Mesendoderm (in vitro differentiated cells): ENCODE measurements at regions not wholly inside any gene's neighbourhood (a gene's known extent, or its start where the extent isn't known, plus 50 kb on each side); places are given as distances from the start of the nearest gene placed in this dataset.

Source experiments
- DNase-seq: peaks from one replicate; pipeline ENCODE4 v3.0.0; 2013
- H2AK5ac ChIP-seq: 2 replicates; pipeline ENCODE4 v1.6.1; 2013; ENCODE audit warnings: low read length, inconsistent platforms
- H2BK120ac ChIP-seq: 2 replicates; pipeline ENCODE4 v1.6.1; 2013; ENCODE audit warnings: low read depth, mild to moderate bottlenecking, low read length, moderate library complexity, mixed read lengths
- H2BK15ac ChIP-seq: replicated peaks from 2 replicates; pipeline ENCODE4 v1.6.1; 2013; ENCODE audit warnings: low read depth, mild to moderate bottlenecking, moderate library complexity
- H2BK5ac ChIP-seq: 2 replicates; pipeline ENCODE4 v1.6.1; 2013; ENCODE audit warnings: low read length, inconsistent platforms
- H3K18ac ChIP-seq: 2 replicates; pipeline ENCODE4 v1.6.1; 2013; ENCODE audit warnings: mild to moderate bottlenecking, low read length, mixed read lengths
- H3K23ac ChIP-seq: one replicate; pipeline ENCODE4 v1.6.1; 2013; ENCODE audit warnings: low read length
- H3K27ac ChIP-seq: 2 replicates; pipeline ENCODE4 v1.5.1; 2013; ENCODE audit warnings: low read depth, mild to moderate bottlenecking, inconsistent platforms, low read length, moderate library complexity
- H3K27me3 ChIP-seq: 2 replicates; pipeline ENCODE4 v1.6.1; 2013; ENCODE audit warnings: low read length, control low read depth, mild to moderate bottlenecking, inconsistent platforms; ENCODE audit not compliant: insufficient read depth, poor library complexity
- H3K36me3 ChIP-seq: 2 replicates; pipeline ENCODE4 v1.6.1; 2013; ENCODE audit warnings: low read length, inconsistent platforms; ENCODE audit not compliant: control insufficient read depth, insufficient read depth
- H3K4ac ChIP-seq: one replicate; pipeline ENCODE4 v1.6.1; 2013; ENCODE audit warnings: low read depth, mild to moderate bottlenecking, low read length, moderate library complexity
- H3K4me1 ChIP-seq: 2 replicates; pipeline ENCODE4 v1.6.1; 2013; ENCODE audit warnings: low read depth, low read length, inconsistent platforms; ENCODE audit not compliant: control insufficient read depth
- H3K4me2 ChIP-seq: 2 replicates; pipeline ENCODE4 v1.6.1; 2013; ENCODE audit warnings: low read length
- H3K4me3 ChIP-seq: 2 replicates; pipeline ENCODE4 v1.5.1; 2013; ENCODE audit warnings: mild to moderate bottlenecking, low read length
- H3K56ac ChIP-seq: one replicate; pipeline ENCODE4 v1.6.1; 2013; ENCODE audit warnings: low read length
- H3K79me1 ChIP-seq: 2 replicates; pipeline ENCODE4 v1.6.1; 2013; ENCODE audit warnings: low read length, inconsistent platforms
- H3K79me2 ChIP-seq: 2 replicates; pipeline ENCODE4 v1.6.1; 2013; ENCODE audit warnings: mild to moderate bottlenecking, low read length; ENCODE audit not compliant: control insufficient read depth, insufficient read depth
- H3K9ac ChIP-seq: 2 replicates; pipeline ENCODE4 v1.6.1; 2013; ENCODE audit warnings: low read length, inconsistent platforms
- H4K5ac ChIP-seq: one replicate; pipeline ENCODE4 v1.6.1; 2013; ENCODE audit warnings: low read length
- H4K8ac ChIP-seq: one replicate; pipeline ENCODE4 v1.6.1; 2013; ENCODE audit warnings: low read depth, mild to moderate bottlenecking, control low read depth, low read length, moderate library complexity
- WGBS: extraction: QIAGEN DNeasy Blood & Tissue Kit; methylation state at CpG from one replicate; pipeline ENCODE4 v1.1.7; 2013; ENCODE audit warnings: low lambda C conversion rate, missing lambda C conversion rate; ENCODE audit not compliant: insufficient coverage; ENCODE audit errors: extremely low coverage; 5-methylcytosine and 5-hydroxymethylcytosine counted together

DNA sequence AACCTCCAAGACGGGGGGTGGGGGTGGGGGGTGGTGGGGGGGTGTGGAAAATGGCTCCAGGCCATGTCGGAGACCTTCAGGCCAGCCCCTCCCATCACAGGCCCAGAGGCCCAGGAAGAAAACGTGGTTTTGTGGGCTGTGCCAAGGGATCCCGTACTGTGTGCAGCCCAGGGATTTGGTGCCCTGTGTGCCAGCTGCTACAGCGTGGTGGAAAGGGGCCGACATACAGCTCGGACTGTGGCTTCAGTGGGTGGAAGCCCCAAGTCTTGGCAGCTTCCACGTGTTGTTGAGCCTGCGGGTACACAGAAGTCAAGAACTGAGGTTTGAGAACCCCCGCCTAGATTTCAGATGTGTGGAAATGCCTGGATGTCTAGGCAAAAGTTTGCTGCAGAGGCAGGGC lies 259.7 kb downstream of the HGF start:
- Histone ChIP-seq H2BK5ac (no peak overlapping the region), H3K4me2 (no peak overlapping the region), H3K9ac (no peak overlapping the region), H2BK15ac (no peak overlapping the region), H3K18ac (no peak overlapping the region), H4K8ac (no peak overlapping the region), H3K27ac (no peak overlapping the region), H3K79me1 (no peaks in the 10 kb centered on the region), H3K27me3 (no peaks in the 10 kb centered on the region), H3K36me3 (no peaks in the 10 kb centered on the region), H2AK5ac (no peak overlapping the region), H4K5ac (no peak overlapping the region), H3K79me2 (no peaks in the 10 kb centered on the region), H3K23ac (no peak overlapping the region), H3K56ac (no peak overlapping the region), H3K4me1 (no peaks in the 10 kb centered on the region), H3K4ac (no peak overlapping the region), H3K4me3 (no peak overlapping the region), H2BK120ac (no peak overlapping the region)
- DNase-seq: no peak
- no CpG with 5 or more reads among the region's 10 CpGs for WGBS

DNA sequence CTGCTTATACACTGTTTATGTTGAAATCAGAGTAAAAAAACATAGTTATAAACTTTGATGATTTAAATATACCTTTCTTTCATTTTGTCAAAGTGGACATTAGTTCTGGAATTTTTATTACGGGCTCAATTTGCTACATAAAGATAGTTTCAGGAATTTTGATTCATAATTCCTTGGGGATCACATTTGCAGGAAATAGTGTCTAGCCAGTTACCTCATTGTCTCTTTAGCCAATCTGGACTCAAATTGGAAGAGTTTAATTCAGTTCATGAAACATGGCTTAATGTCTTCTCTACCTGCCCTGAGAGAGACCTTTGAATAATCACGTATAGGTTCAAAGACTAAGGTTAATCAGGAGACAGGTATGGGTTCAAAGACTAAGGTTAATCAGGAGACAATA lies 262.6 kb downstream of the HGF start:
- WGBS: no CpG with 5 or more reads among the region's 2 CpGs
- no peak overlapping the region for H3K4ac ChIP-seq
- no peak overlapping the region for H3K4me3 ChIP-seq
- no peak overlapping the region for H2BK5ac ChIP-seq
- H3K79me2 ChIP-seq: no peaks in the 10 kb centered on the region
- no peak overlapping the region for H3K27ac ChIP-seq
- H3K4me1 ChIP-seq: no peaks in the 10 kb centered on the region
- no peak overlapping the region for H3K56ac ChIP-seq
- H3K79me1 ChIP-seq: no peaks in the 10 kb centered on the region
- no peak overlapping the region for H2AK5ac ChIP-seq
- no peaks in the 10 kb centered on the region for H3K36me3 ChIP-seq
- H2BK15ac ChIP-seq: no peak overlapping the region
- H3K4me2 ChIP-seq: no peak overlapping the region
- H3K9ac ChIP-seq: no peak overlapping the region
- H3K18ac ChIP-seq: no peak overlapping the region
- H3K27me3 ChIP-seq: no peaks in the 10 kb centered on the region
- H4K5ac ChIP-seq: no peak overlapping the region
- no peak for DNase-seq
- no peak overlapping the region for H4K8ac ChIP-seq
- H3K23ac ChIP-seq: no peak overlapping the region
- no peak overlapping the region for H2BK120ac ChIP-seq

DNA sequence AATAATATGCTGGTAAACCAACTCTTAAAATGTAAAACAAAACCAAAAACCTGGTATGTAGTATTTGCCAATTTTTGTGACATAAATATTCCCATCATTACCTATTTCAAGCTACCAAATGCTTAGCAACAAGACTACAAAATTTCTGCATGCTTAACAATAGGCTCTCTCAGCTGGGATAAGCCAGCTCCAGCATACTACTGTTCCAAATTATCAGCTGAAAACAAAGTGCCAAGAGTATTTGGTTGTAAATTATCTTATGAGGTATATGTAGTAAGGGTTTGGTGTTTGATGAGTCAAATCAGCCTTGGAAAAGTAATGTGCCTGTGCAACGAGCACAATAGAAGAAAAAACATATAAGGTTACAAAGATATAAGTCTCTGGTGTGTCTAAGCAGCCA lies 263.2 kb downstream of the HGF start:
- H3K4me2 ChIP-seq: no peak overlapping the region

GRCh38 chr7:81503771-81504170 lies 266.1 kb downstream of the HGF start:
- Histone ChIP-seq H3K4me1 (peaks cover 2% of the 10 kb centered on the region), H3K27me3 (no peaks in the 10 kb centered on the region), H3K23ac (no peak overlapping the region), H3K9ac (no peak overlapping the region), H4K8ac (no peak overlapping the region), H3K4me2 (no peak overlapping the region), H3K56ac (no peak overlapping the region), H2AK5ac (no peak overlapping the region), H2BK120ac (no peak overlapping the region), H4K5ac (no peak overlapping the region), H3K18ac (no peak overlapping the region), H3K79me1 (no peaks in the 10 kb centered on the region), H2BK15ac (no peak overlapping the region), H3K4ac (no peak overlapping the region), H3K27ac (no peak overlapping the region), H3K4me3 (no peak overlapping the region), H3K79me2 (no peaks in the 10 kb centered on the region), H3K36me3 (no peaks in the 10 kb centered on the region), H2BK5ac (no peak overlapping the region)
- DNase-seq: no peak

More for the DNA sequence above, 263.2 kb downstream of the HGF start:
- no peak overlapping the region for H3K18ac ChIP-seq
- H3K27ac ChIP-seq: no peak overlapping the region
- no peak overlapping the region for H3K4me3 ChIP-seq
- no peak for DNase-seq
- H2BK5ac ChIP-seq: no peak overlapping the region
- no peak overlapping the region for H4K8ac ChIP-seq
- H3K56ac ChIP-seq: no peak overlapping the region
- no peak overlapping the region for H4K5ac ChIP-seq
- H3K79me2 ChIP-seq: no peaks in the 10 kb centered on the region
- WGBS: no CpG with 5 or more reads among the region's 1 CpG
- no peaks in the 10 kb centered on the region for H3K4me1 ChIP-seq
- no peak overlapping the region for H2BK15ac ChIP-seq
- no peak overlapping the region for H3K4ac ChIP-seq
- H3K23ac ChIP-seq: no peak overlapping the region
- no peaks in the 10 kb centered on the region for H3K36me3 ChIP-seq
- H3K27me3 ChIP-seq: no peaks in the 10 kb centered on the region
- no peaks in the 10 kb centered on the region for H3K79me1 ChIP-seq
- no peak overlapping the region for H2AK5ac ChIP-seq
- no peak overlapping the region for H3K9ac ChIP-seq
- no peak overlapping the region for H2BK120ac ChIP-seq

- Histone ChIP-seq H2BK15ac (no peak overlapping the region), H2AK5ac (no peak overlapping the region), H3K79me2 (no peaks in the 10 kb centered on the region), H3K23ac (no peak overlapping the region), H4K8ac (no peak overlapping the region), H3K79me1 (no peaks in the 10 kb centered on the region), H3K4me2 (no peak overlapping the region), H3K36me3 (no peaks in the 10 kb centered on the region), H3K27me3 (no peaks in the 10 kb centered on the region), H3K4me1 (peaks cover 2% of the 10 kb centered on the region), H4K5ac (no peak overlapping the region), H3K4ac (no peak overlapping the region), H2BK5ac (no peak overlapping the region), H3K9ac (no peak overlapping the region), H3K4me3 (no peak overlapping the region), H2BK120ac (no peak overlapping the region), H3K27ac (no peak overlapping the region), H3K56ac (no peak overlapping the region), H3K18ac (no peak overlapping the region)
- DNase-seq: no peak
- WGBS: no CpG with 5 or more reads among the region's 4 CpGs
Observed at GRCh38 chr7:81503336-81503735, 266.5 kb downstream of the HGF start.

DNA sequence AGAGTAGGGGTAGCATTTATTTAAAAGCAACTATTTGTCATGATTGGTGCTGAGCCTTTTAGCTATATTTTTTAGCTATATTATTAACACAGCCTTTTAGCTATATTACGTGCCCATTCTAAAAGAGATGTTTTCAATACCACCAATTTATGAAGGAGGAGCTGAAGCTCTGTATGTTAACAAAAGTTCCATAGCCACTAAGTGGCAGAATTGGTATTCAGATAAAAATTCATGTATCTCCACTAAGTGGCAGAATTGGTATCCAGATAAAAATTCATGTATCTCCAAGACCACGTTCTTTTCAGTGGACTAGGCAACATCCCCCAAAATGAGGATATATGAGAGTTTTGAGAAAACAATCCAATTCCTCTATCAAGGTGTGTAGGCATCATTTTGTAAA lies 268.6 kb downstream of the HGF start:
- Histone ChIP-seq H3K79me2 (no peaks in the 10 kb centered on the region), H3K56ac (no peak overlapping the region), H2AK5ac (no peak overlapping the region), H3K79me1 (no peaks in the 10 kb centered on the region), H3K9ac (no peak overlapping the region), H3K36me3 (no peaks in the 10 kb centered on the region), H3K27ac (no peak overlapping the region), H2BK15ac (no peak overlapping the region), H3K4ac (no peak overlapping the region), H3K23ac (no peak overlapping the region), H4K8ac (no peak overlapping the region), H3K4me2 (no peak overlapping the region), H4K5ac (no peak overlapping the region), H3K4me3 (no peak overlapping the region), H3K4me1 (peaks cover 2% of the 10 kb centered on the region), H2BK120ac (no peak overlapping the region), H3K18ac (no peak overlapping the region), H2BK5ac (no peak overlapping the region), H3K27me3 (no peaks in the 10 kb centered on the region)
- no CpG with 5 or more reads among the region's 2 CpGs for WGBS
- no peak for DNase-seq
